ENCODE measurements at regions not wholly inside any gene's neighbourhood (a gene's known extent, or its start where the extent isn't known, plus 50 kb on each side); places are given as distances from the start of the nearest gene placed in this dataset.
"Not testable (repeated sequence)": the region's sequence is repeated elsewhere in the genome, so short reads cannot be mapped to it uniquely, and the experiment has no call there.

DNA sequence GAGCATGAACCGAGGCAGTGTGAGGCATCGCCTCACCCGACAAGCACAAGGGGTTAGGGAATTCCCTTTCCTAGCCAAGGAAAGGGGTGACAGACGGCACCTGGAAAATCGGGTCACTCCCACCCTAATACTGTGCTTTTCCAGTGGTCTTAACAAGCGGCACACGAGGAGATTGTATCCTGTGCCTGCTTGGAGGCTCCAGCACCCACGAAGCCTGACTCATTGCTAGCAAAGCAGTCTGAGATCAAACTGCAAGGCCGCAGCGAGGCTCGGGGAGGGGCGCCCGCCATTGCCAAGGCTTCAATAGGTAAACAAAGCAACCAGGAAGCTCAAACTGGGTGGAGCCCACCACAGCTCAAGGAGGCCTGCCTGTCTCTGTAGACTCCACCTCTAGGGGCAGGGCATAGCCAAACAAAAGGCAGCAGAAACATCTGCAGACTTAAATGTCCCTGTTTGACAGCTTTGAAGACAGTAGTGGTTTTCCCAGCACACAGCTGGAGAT is 109.0 kb upstream of the IRAK1BP1 start:
- not testable (repeated sequence) for TF ChIP-seq POLR2A, TAF1 (IDR thresholded peaks at IDR 0.05; ENCODE audit: low read depth, low read length)
